ENCODE measurements at regions not wholly inside any gene's neighbourhood (a gene's known extent, or its start where the extent isn't known, plus 50 kb on each side); places are given as distances from the start of the nearest gene placed in this dataset.

- intact Hi-C loops (cut with micrococcal nuclease; ENCODE audit: unreplicated experiment): no loop called here
Measured at GRCh38 chr2:180829261-180829660, 151.1 kb upstream of the UBE2E3 start.

GRCh38 chr2:180828756-180829155 is 151.6 kb upstream of the UBE2E3 start:
- TF ChIP-seq CTCF (IDR thresholded peaks at IDR 0.05): no peak
- no peak for TF ChIP-seq SIN3A (IDR thresholded peaks at IDR 0.05; ENCODE audit: borderline replicate concordance, insufficient read depth, low read depth, low read length)
- TF ChIP-seq REST (IDR thresholded peaks at IDR 0.05; ENCODE audit: insufficient read depth in 1 of 2, low read depth in 2 of 2, low read length in 1 of 2): no peak
- no peak for TF ChIP-seq TCF7L2 (IDR thresholded peaks at IDR 0.05; ENCODE audit: low read depth, low read length)
- no peak for TF ChIP-seq POLR2AphosphoS5 (IDR thresholded peaks at IDR 0.05; ENCODE audit: low read depth, low read length)
- in situ Hi-C loops (cut with HindIII; ENCODE audit: low pct_unique_long_range_greater_than_20kb, low sequenced_read_pairs) (no loop called here), intact Hi-C loops (cut with micrococcal nuclease; ENCODE audit: unreplicated experiment) (no loop called here)
- no peaks in the 10 kb centered on the region for H3K4me1 ChIP-seq (ENCODE audit: control insufficient read depth, insufficient read depth, low read length)
- no peaks in the 10 kb centered on the region for H3K36me3 ChIP-seq (ENCODE audit: control insufficient read depth, insufficient read depth, low read length)
- H3K27me3 ChIP-seq (ENCODE audit: control insufficient read depth, insufficient read depth, low read length): no peaks in the 10 kb centered on the region
- ATAC-seq (no peak), DNase-seq (ENCODE audit: low read depth, low spot score) (no peak)
- H3K9me3 ChIP-seq (ENCODE audit: control insufficient read depth, insufficient read depth, low read depth, low read length): no peaks in the 10 kb centered on the region
- H3K4me3 ChIP-seq (ENCODE audit: low read depth in 2 of 2, low read length in 2 of 2): no peak overlapping the region
- ChIA-PET CTCF (no interaction called here), POLR2A (no interaction called here)
- BruUV-seq (replicated peaks): no TSS peak
- H3K27ac ChIP-seq (ENCODE audit: low read length): no peak overlapping the region

More at GRCh38 chr2:180829261-180829660, 151.1 kb upstream of the UBE2E3 start:
- no peak for ATAC-seq
- no peak overlapping the region for H3K4me3 ChIP-seq (ENCODE audit: low read depth in 2 of 2, low read length in 2 of 2)
- in situ Hi-C loops (cut with HindIII; ENCODE audit: low pct_unique_long_range_greater_than_20kb, low sequenced_read_pairs): no loop called here
- ChIA-PET POLR2A (no interaction called here), CTCF (no interaction called here)
- H3K9me3 ChIP-seq (ENCODE audit: control insufficient read depth, insufficient read depth, low read depth, low read length): no peaks in the 10 kb centered on the region
- no peaks in the 10 kb centered on the region for H3K27me3 ChIP-seq (ENCODE audit: control insufficient read depth, insufficient read depth, low read length)
- no TSS peak for BruUV-seq (replicated peaks)
- H3K27ac ChIP-seq (ENCODE audit: low read length): no peak overlapping the region
- TF ChIP-seq TCF7L2 (IDR thresholded peaks at IDR 0.05; ENCODE audit: low read depth, low read length) (no peak), CTCF (IDR thresholded peaks at IDR 0.05) (no peak), REST (IDR thresholded peaks at IDR 0.05; ENCODE audit: insufficient read depth in 1 of 2, low read depth in 2 of 2, low read length in 1 of 2) (no peak), POLR2AphosphoS5 (IDR thresholded peaks at IDR 0.05; ENCODE audit: low read depth, low read length) (no peak), SIN3A (IDR thresholded peaks at IDR 0.05; ENCODE audit: borderline replicate concordance, insufficient read depth, low read depth, low read length) (no peak)
- DNase-seq (ENCODE audit: low read depth, low spot score): no peak
- H3K36me3 ChIP-seq (ENCODE audit: control insufficient read depth, insufficient read depth, low read length): no peaks in the 10 kb centered on the region
- H3K4me1 ChIP-seq (ENCODE audit: control insufficient read depth, insufficient read depth, low read length): no peaks in the 10 kb centered on the region
